Smooth muscle cell (in vitro differentiated cells): ENCODE measurements at regions not wholly inside any gene's neighbourhood (a gene's known extent, or its start where the extent isn't known, plus 50 kb on each side); places are given as distances from the start of the nearest gene placed in this dataset.

Experiments used
- DNase-seq: peaks from one replicate; lab custom pipeline; 2025; ENCODE audit not compliant: unreplicated experiment; lab: John Stamatoyannopoulos, UW
- H2AFZ ChIP-seq: fragments of 200-600 bp; sonication (generic); 2 replicates; pipeline ENCODE4 v1.6.0; 2016; ENCODE audit warnings: antibody characterized with exemption, low read depth, mild to moderate bottlenecking
- H3F3A ChIP-seq: fragments of 200-600 bp; sonication (generic); 2 replicates; pipeline ENCODE4 v1.6.0; 2017; ENCODE audit warnings: antibody characterized with exemption, low read depth
- H3K27ac ChIP-seq: fragments of 200-600 bp; sonication (generic); 2 replicates; pipeline ENCODE4 v1.5.1; 2016; ENCODE audit warnings: low read depth, mild to moderate bottlenecking
- H3K27me3 ChIP-seq: fragments of 200-600 bp; sonication (generic); 2 replicates; pipeline ENCODE4 v1.6.1; 2016; ENCODE audit warnings: low read depth, mild to moderate bottlenecking
- H3K36me3 ChIP-seq: fragments of 200-600 bp; sonication (generic); 2 replicates; pipeline ENCODE4 v1.5.1; 2016; ENCODE audit warnings: low read depth
- H3K4me1 ChIP-seq: fragments of 200-600 bp; sonication (generic); 2 replicates; pipeline ENCODE4 v1.5.1; 2016; ENCODE audit warnings: low read depth
- H3K4me2 ChIP-seq: fragments of 200-600 bp; sonication (generic); 2 replicates; pipeline ENCODE4 v1.6.0; 2016; ENCODE audit warnings: mild to moderate bottlenecking
- H3K4me3 ChIP-seq: fragments of 200-600 bp; sonication (generic); 2 replicates; pipeline ENCODE4 v1.5.1; 2016; ENCODE audit warnings: mild to moderate bottlenecking
- H3K79me2 ChIP-seq: fragments of 200-600 bp; sonication (generic); 2 replicates; pipeline ENCODE4 v1.6.0; 2016; ENCODE audit warnings: low read depth, mild to moderate bottlenecking
- H3K9ac ChIP-seq: fragments of 200-600 bp; sonication (generic); 2 replicates; pipeline ENCODE4 v1.6.0; 2016; ENCODE audit warnings: low read depth
- H3K9me3 ChIP-seq: fragments of 200-600 bp; sonication (generic); replicated peaks from 2 replicates; pipeline ENCODE4 v1.5.1; 2016; ENCODE audit warnings: low read depth
- H4K20me1 ChIP-seq: fragments of 200-600 bp; sonication (generic); 2 replicates; pipeline ENCODE4 v1.6.0; 2016; ENCODE audit warnings: low read depth
- CTCF ChIP-seq: fragments of 200-600 bp; sonication (generic); IDR thresholded peaks from 2 replicates; pipeline ENCODE4 v1.5.1; 2017; ENCODE audit warnings: borderline replicate concordance, mild to moderate bottlenecking, antibody characterized with exemption; ENCODE audit not compliant: insufficient read depth, poor library complexity, severe bottlenecking
- WGBS: methylation state at CpG from one replicate; pipeline ENCODE4 v1.1.7; 2016; ENCODE audit warnings: low lambda C conversion rate; 5-methylcytosine and 5-hydroxymethylcytosine counted together

GRCh38 chrX:13232484-13232883, 87.4 kb downstream of the ATXN3L start:
- no peaks in the 10 kb centered on the region for H3K9me3 ChIP-seq
- H2AFZ ChIP-seq, result no peak overlapping the region
- no peaks in the 10 kb centered on the region for H3K27me3 ChIP-seq
- no peak overlapping the region for H3K9ac ChIP-seq
- H4K20me1 ChIP-seq, result no peaks in the 10 kb centered on the region
- no peak overlapping the region for H3K4me3 ChIP-seq
- H3F3A ChIP-seq, result no peaks in the 10 kb centered on the region
- no peak for TF ChIP-seq CTCF
- no peaks in the 10 kb centered on the region for H3K79me2 ChIP-seq
- H3K4me1 ChIP-seq, result no peaks in the 10 kb centered on the region
- DNase-seq, result no peak
- H3K27ac ChIP-seq, result no peak overlapping the region
- no peak overlapping the region for H3K4me2 ChIP-seq
- H3K36me3 ChIP-seq, result peaks cover 3% of the 10 kb centered on the region

- H3K4me3 ChIP-seq, result no peak overlapping the region
- H3K36me3 ChIP-seq, result no peaks in the 10 kb centered on the region
- no peaks in the 10 kb centered on the region for H3K79me2 ChIP-seq
- no peak for DNase-seq
- no peaks in the 10 kb centered on the region for H3K9me3 ChIP-seq
- no peak overlapping the region for H2AFZ ChIP-seq
- peaks cover 2% of the 10 kb centered on the region for H3F3A ChIP-seq
- no peak overlapping the region for H3K27ac ChIP-seq
- TF ChIP-seq CTCF, result no peak
- H3K27me3 ChIP-seq, result no peaks in the 10 kb centered on the region
- no peaks in the 10 kb centered on the region for H4K20me1 ChIP-seq
- no peak overlapping the region for H3K9ac ChIP-seq
- peaks cover 4% of the 10 kb centered on the region for H3K4me1 ChIP-seq
- H3K4me2 ChIP-seq, result no peak overlapping the region
Observed at GRCh38 chrX:13226214-13226613, 93.6 kb downstream of the ATXN3L start.

- Histone ChIP-seq H3F3A (peaks cover 7% of the 10 kb centered on the region), H2AFZ (peak overlapping the region; percentile 27), H3K36me3 (no peaks in the 10 kb centered on the region), H3K4me1 (peaks cover 17% of the 10 kb centered on the region), H4K20me1 (no peaks in the 10 kb centered on the region), H3K4me2 (peak overlapping the region; percentile 16), H3K79me2 (no peaks in the 10 kb centered on the region), H3K9ac (peak overlapping the region; percentile 31), H3K9me3 (no peaks in the 10 kb centered on the region), H3K27ac (peak overlapping the region; percentile 83), H3K4me3 (no peak overlapping the region), H3K27me3 (no peaks in the 10 kb centered on the region)
- no peak for TF ChIP-seq CTCF
- no peak for DNase-seq
- 50% methylated on average over 2 of the region's 2 CpGs for WGBS
Observed at GRCh38 chrX:13223868-13224567, 95.8 kb downstream of the ATXN3L start.

- Histone ChIP-seq H3K4me2 (peak overlapping the region; percentile 39), H3K9ac (no peak overlapping the region), H4K20me1 (no peaks in the 10 kb centered on the region), H3K79me2 (no peaks in the 10 kb centered on the region), H3K27me3 (no peaks in the 10 kb centered on the region), H3K4me1 (peaks cover 17% of the 10 kb centered on the region), H3K4me3 (no peak overlapping the region), H3F3A (peaks cover 7% of the 10 kb centered on the region), H3K27ac (peak overlapping the region; percentile 74), H2AFZ (no peak overlapping the region), H3K9me3 (no peaks in the 10 kb centered on the region), H3K36me3 (no peaks in the 10 kb centered on the region)
- DNase-seq, result no peak
- TF ChIP-seq CTCF, result no peak
- WGBS, result 12% methylated on average over 4 of the region's 4 CpGs
Observed at GRCh38 chrX:13220916-13221315, 98.9 kb downstream of the ATXN3L start.
